Astrocyte (in vitro differentiated cells and primary cell): ENCODE measurements at regions not wholly inside any gene's neighbourhood (a gene's known extent, or its start where the extent isn't known, plus 50 kb on each side); places are given as distances from the start of the nearest gene placed in this dataset.

Source experiments
- DNase-seq: peaks from one replicate; pipeline ENCODE4 v3.0.0-alpha.2; 2010; ENCODE audit warnings: low read depth
- FAIRE-seq: peaks from 2 replicates; lab custom pipeline; 2011; peaks lifted over from hg19 to GRCh38; lab: Jason Lieb, UNC
- H2AFZ ChIP-seq: 2 replicates; pipeline ENCODE4 v1.6.0; 2012; ENCODE audit warnings: low read depth, low read length, inconsistent platforms
- H3K27ac ChIP-seq: 2 replicates; pipeline ENCODE4 v1.5.1; 2011; ENCODE audit warnings: low read depth, low read length, inconsistent platforms
- H3K27me3 ChIP-seq: 2 replicates; pipeline ENCODE4 v1.6.0; 2011; ENCODE audit warnings: low read length, inconsistent platforms; ENCODE audit not compliant: insufficient read depth
- H3K36me3 ChIP-seq: 2 replicates; pipeline ENCODE4 v1.5.1; 2011; ENCODE audit warnings: low read length, inconsistent platforms; ENCODE audit not compliant: insufficient read depth
- H3K4me1 ChIP-seq: 2 replicates; pipeline ENCODE4 v1.5.1; 2011; ENCODE audit warnings: low read length, inconsistent platforms; ENCODE audit not compliant: insufficient read depth
- H3K4me2 ChIP-seq: 2 replicates; pipeline ENCODE4 v1.6.0; 2012; ENCODE audit warnings: low read length, inconsistent platforms
- H3K4me3 ChIP-seq: 2 replicates; pipeline ENCODE4 v1.5.1; 2011; ENCODE audit warnings: low read depth, mild to moderate bottlenecking, low read length, inconsistent platforms; ENCODE audit not compliant: insufficient read depth
- H3K79me2 ChIP-seq: 2 replicates; pipeline ENCODE4 v1.6.0; 2012; ENCODE audit warnings: mild to moderate bottlenecking, low read length, inconsistent platforms; ENCODE audit not compliant: insufficient read depth
- H3K9ac ChIP-seq: 2 replicates; pipeline ENCODE4 v1.6.0; 2012; ENCODE audit warnings: mild to moderate bottlenecking, low read length, inconsistent platforms
- H3K9me3 ChIP-seq: 2 replicates; pipeline ENCODE4 v1.5.1; 2012; ENCODE audit warnings: low read depth, mild to moderate bottlenecking, low read length, inconsistent platforms; ENCODE audit not compliant: insufficient read depth
- H4K20me1 ChIP-seq: 2 replicates; pipeline ENCODE4 v1.6.0; 2012; ENCODE audit warnings: low read length, inconsistent platforms; ENCODE audit not compliant: insufficient read depth
- H3K27ac Mint-ChIP-seq: one replicate; pipeline ENCODE4 v1.8.0; 2021; ENCODE audit warnings: mild to moderate bottlenecking, mixed read lengths; ENCODE audit not compliant: unreplicated experiment
- H3K27me3 Mint-ChIP-seq: one replicate; pipeline ENCODE4 v1.8.0; 2021; ENCODE audit warnings: low read depth, mixed read lengths; ENCODE audit not compliant: unreplicated experiment
- H3K36me3 Mint-ChIP-seq: one replicate; pipeline ENCODE4 v1.8.0; 2021; ENCODE audit warnings: low read depth, mixed read lengths; ENCODE audit not compliant: unreplicated experiment
- H3K4me1 Mint-ChIP-seq: one replicate; pipeline ENCODE4 v1.8.0; 2021; ENCODE audit warnings: low read depth, mixed read lengths; ENCODE audit not compliant: unreplicated experiment
- H3K4me3 Mint-ChIP-seq: one replicate; pipeline ENCODE4 v1.8.0; 2021; ENCODE audit warnings: mild to moderate bottlenecking, moderate library complexity, mixed read lengths; ENCODE audit not compliant: unreplicated experiment
- H3K9me3 Mint-ChIP-seq: one replicate; pipeline ENCODE4 v1.8.0; 2021; ENCODE audit warnings: mild to moderate bottlenecking, mixed read lengths; ENCODE audit not compliant: unreplicated experiment
- CTCF ChIP-seq: IDR thresholded peaks from 2 replicates; pipeline ENCODE4 v1.5.1; 2011; ENCODE audit warnings: low read depth, mild to moderate bottlenecking, inconsistent platforms, low read length, moderate library complexity; ENCODE audit not compliant: insufficient read depth
- EZH2 ChIP-seq: IDR thresholded peaks from 2 replicates; pipeline ENCODE4 v1.6.1; 2012; ENCODE audit warnings: mild to moderate bottlenecking, low read length, inconsistent platforms; ENCODE audit not compliant: insufficient read depth

- H3K27ac Mint-ChIP-seq = no peak overlapping the region
Observed at GRCh38 chr6:92371211-92372208, 1047.8 kb downstream of the EPHA7 start.

GRCh38 chr6:92369309-92369708 lies 1050.0 kb downstream of the EPHA7 start:
- Mint-ChIP-seq H3K27me3 (no peaks in the 10 kb centered on the region), H3K4me1 (peaks cover 7% of the 10 kb centered on the region), H3K4me3 (no peak overlapping the region), H3K36me3 (no peaks in the 10 kb centered on the region), H3K9me3 (peaks cover 2% of the 10 kb centered on the region), H3K27ac (no peak overlapping the region)
- Histone ChIP-seq H3K4me3 (no peak overlapping the region), H2AFZ (no peak overlapping the region), H3K9me3 (no peaks in the 10 kb centered on the region), H3K27me3 (no peaks in the 10 kb centered on the region), H3K9ac (no peak overlapping the region), H3K79me2 (no peaks in the 10 kb centered on the region), H3K36me3 (no peaks in the 10 kb centered on the region), H3K4me1 (no peaks in the 10 kb centered on the region), H3K27ac (no peak overlapping the region), H3K4me2 (no peak overlapping the region), H4K20me1 (no peaks in the 10 kb centered on the region)
- TF ChIP-seq EZH2 = no peak
- FAIRE-seq = no peak
- no peak for DNase-seq

More at GRCh38 chr6:92371211-92372208, 1047.8 kb downstream of the EPHA7 start:
- TF ChIP-seq CTCF = no peak
- TF ChIP-seq EZH2 = no peak
- Mint-ChIP-seq H3K4me3 (no peak overlapping the region), H3K9me3 (peaks cover 2% of the 10 kb centered on the region), H3K36me3 (no peaks in the 10 kb centered on the region), H3K27me3 (no peaks in the 10 kb centered on the region), H3K4me1 (no peaks in the 10 kb centered on the region)
- Histone ChIP-seq H4K20me1 (no peaks in the 10 kb centered on the region), H3K27me3 (no peaks in the 10 kb centered on the region), H3K4me2 (no peak overlapping the region), H3K9ac (no peak overlapping the region), H3K4me3 (no peak overlapping the region), H3K27ac (no peak overlapping the region), H3K79me2 (no peaks in the 10 kb centered on the region), H3K4me1 (no peaks in the 10 kb centered on the region), H3K36me3 (no peaks in the 10 kb centered on the region), H3K9me3 (no peaks in the 10 kb centered on the region), H2AFZ (no peak overlapping the region)
- FAIRE-seq (no peak), DNase-seq (no peak)

DNA sequence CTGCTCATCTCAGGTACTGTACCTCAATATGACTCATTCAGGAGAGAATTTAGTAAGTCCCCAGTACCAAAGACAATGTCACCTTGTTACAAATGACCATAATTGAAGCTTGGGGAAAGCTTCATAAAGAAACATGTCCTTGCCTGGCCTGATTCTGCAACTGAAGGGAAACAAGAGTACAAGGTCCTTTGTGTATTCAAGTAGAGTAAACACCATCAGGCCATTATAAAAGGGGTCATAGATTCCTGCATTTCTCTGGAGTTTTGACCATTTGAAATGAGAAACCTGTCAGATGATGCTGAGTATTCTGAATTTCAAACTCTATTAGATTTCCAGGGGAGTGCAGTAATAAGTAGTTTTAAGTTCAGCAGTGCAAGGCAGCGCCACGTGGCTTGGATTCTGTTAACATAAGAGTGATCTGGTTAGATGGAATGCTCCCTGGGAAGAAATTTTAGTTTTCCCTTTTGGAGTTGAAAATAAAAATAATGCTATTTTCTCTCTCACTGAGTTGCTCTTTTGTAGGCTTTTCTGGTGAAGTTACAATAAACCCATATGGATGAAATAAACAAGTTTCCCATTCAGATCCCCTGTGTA lies 1054.3 kb downstream of the EPHA7 start:
- Mint-ChIP-seq H3K4me3 (no peak overlapping the region), H3K9me3 (peaks cover 2% of the 10 kb centered on the region), H3K27me3 (no peaks in the 10 kb centered on the region), H3K27ac (no peak overlapping the region), H3K4me1 (peaks cover 7% of the 10 kb centered on the region), H3K36me3 (no peaks in the 10 kb centered on the region)
- Histone ChIP-seq H3K79me2 (no peaks in the 10 kb centered on the region), H2AFZ (no peak overlapping the region), H3K36me3 (no peaks in the 10 kb centered on the region), H3K9ac (no peak overlapping the region), H3K4me1 (no peaks in the 10 kb centered on the region), H3K9me3 (no peaks in the 10 kb centered on the region), H3K27me3 (no peaks in the 10 kb centered on the region), H4K20me1 (no peaks in the 10 kb centered on the region), H3K27ac (no peak overlapping the region), H3K4me3 (no peak overlapping the region), H3K4me2 (no peak overlapping the region)
- DNase-seq = no peak
- no peak for FAIRE-seq
- TF ChIP-seq EZH2 (no peak), CTCF (no peak)
